DMS53 (cell line): ENCODE measurements at regions not wholly inside any gene's neighbourhood (a gene's known extent, or its start where the extent isn't known, plus 50 kb on each side); places are given as distances from the start of the nearest gene placed in this dataset.

Experiments
- DNase-seq: peaks from one replicate; lab custom pipeline; 2025; lab: John Stamatoyannopoulos, UW

DNA sequence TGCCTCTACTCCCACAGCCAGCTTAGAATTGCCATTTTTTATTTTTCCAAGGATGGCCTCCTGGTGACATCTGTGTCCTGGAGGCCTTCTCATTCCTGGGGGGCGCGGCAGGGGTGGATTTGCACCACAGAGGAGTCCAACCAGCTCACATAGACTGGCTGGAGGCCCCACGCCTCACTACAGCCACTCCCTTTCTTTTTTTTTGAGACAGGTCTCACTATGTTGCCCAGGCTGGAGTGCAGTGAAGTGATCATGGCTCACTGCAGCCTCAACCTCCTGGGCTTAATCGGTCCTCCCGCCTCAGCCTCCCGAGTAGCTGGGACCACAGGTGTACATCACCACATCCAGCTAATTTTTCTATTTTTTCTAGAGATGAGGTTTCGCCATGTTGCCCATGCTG, 57.6 kb upstream of the DOCK1 start:
- no peak for DNase-seq

- no peak for DNase-seq
These were observed 55.6 kb upstream of the DOCK1 start for GRCh38 chr10:126849646-126850045.

DNA sequence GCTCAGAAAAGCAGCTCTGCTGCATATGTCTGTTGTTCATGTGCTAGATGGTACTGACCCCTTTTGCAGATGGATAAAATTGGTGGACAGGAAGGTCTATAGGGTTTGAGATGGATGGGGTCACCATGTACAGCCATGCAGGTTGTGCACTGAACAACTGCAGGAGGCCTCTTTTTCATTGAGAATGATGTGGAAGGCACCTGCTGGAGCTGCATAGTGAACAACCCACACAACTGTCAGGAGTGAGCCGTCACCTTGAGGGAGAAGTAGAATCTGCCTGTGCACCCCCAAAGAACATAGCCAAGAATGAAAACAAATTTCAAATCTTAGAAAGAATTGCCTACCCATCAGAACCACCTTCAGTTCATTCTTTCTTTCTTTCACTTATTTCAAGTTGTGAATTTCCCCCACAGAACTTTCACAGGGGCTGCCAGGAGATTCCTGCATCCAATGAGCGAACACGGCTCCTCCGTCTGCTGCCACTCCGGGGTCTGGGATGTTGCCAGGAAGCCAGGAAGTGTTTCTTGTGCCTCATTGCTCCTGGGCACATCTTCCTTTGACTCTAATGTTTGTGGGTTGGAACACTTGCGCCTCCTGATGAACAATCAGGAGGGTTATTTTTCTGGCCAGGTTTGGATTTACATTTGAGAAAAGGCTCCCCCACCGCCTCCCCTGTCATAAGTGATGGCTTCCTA, 53.7 kb upstream of the DOCK1 start:
- DNase-seq = no peak

- no peak for DNase-seq
These were observed 50.3 kb upstream of the DOCK1 start for GRCh38 chr10:126854726-126855495.
